ENCODE measurements at regions not wholly inside any gene's neighbourhood (a gene's known extent, or its start where the extent isn't known, plus 50 kb on each side); places are given as distances from the start of the nearest gene placed in this dataset.
A peak's percentile ranks its signal among the peaks of the same experiment; 100 is the strongest.
"Not testable (repeated sequence)": the region's sequence is repeated elsewhere in the genome, so short reads cannot be mapped to it uniquely, and the experiment has no call there.

DNA sequence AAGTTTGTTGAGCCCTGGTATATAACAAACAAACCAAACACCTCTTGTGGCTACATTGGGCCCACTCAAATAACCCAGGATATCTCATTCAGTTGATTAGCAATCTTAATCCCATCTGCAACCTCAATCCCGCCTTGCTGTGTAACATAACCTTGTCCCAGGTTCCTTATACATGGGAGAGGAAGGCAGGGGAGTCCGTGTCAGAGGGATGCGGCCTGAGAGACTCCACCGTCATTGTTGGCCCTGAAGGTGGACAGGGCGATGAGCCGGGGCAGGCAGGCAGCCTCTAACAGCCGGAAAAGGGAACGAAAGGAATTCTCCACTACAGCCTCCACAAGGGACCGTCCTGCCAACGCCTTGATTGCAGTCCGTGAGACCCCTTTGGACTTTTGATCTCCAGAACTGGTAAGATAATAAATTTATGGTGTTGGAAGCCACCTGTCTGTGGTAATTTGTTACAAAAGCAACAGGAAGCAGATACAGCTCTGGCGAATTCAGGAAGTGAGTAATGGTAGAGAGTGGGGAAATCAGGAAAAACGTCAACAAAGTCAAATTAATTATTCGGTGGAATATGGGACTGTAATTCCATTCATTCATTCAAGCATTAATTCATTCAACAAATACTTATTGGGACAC lies 124.5 kb upstream of the SALL4 start:
- no peak for DNase-seq

DNA sequence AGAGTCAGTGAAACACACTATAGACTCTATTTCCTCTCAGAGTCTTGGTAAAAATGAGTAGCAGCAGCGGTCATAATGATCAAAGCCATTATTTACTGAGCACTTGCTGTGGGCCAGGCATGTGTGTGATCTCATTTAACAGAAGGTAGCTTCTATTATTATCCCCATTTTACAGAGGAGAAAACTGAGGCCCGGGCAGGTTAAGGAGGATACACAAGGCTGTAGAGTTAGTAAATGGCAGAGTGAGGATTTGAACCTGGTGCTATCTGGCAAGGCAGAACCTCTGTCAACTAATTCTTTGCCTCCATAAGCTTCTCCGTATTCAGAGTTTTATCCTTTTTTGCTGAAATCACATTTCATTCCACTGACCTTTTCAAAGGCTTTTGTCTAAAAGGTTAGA lies 122.2 kb upstream of the SALL4 start:
- no peak for DNase-seq

DNA sequence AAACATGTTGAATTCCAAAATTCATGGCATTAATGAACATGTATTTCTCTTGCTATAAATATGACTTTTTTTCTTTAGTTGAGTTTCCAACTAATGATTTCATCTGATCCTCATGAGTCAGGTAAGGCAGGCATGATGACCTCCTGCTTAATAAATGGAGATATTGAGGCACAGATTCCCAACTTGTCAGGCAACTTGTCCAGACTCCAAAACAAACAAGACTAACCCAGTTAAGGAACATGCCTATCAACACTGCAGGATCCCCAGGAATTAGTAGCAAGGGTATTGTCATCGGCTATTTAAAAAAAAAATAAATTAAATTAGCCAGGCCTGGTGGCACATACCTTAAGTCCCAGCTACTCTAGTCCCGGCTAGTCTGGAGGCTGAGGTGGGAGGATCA lies 121.3 kb upstream of the SALL4 start:
- DNase-seq, result no peak

DNA sequence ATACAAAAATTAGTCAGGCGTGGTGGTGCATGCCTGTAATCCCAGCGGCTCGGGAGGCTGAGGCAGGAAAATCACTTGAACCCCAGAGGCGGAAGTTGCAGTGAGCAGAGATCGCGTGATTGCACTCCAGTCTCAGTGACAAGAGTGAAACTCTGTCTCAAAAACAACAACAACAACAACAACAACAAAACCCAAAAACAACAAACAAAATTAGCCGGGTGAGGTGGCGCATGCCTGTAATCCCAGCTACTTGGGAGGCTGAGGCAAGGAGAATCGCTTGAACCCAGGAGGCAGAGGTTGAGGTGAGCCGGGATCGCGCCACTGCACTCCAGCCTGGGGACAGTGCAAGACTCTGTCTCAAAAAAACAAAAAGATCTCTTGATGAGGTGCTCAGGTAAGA lies 120.5 kb upstream of the SALL4 start:
- DNase-seq, result not testable (repeated sequence)

DNA sequence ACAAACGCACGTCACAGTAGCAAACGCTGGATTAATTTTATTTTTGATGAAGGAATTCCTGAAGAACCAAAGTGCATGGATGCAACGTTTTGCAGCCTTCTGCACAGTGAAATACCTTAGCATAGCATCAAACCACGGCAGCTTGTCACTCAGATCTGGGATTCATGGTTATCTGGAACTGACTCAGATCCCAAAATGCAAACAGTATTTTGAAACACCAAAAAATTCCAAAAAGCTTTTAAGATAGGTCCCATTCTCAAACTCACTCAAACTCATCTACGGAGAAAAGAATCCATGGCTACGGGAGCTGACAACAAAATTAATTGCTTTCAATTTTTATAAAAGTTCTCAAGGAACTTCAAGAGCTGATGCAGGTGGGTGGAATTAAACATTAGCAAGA lies 116.2 kb upstream of the SALL4 start:
- DNase-seq, result no peak

DNA sequence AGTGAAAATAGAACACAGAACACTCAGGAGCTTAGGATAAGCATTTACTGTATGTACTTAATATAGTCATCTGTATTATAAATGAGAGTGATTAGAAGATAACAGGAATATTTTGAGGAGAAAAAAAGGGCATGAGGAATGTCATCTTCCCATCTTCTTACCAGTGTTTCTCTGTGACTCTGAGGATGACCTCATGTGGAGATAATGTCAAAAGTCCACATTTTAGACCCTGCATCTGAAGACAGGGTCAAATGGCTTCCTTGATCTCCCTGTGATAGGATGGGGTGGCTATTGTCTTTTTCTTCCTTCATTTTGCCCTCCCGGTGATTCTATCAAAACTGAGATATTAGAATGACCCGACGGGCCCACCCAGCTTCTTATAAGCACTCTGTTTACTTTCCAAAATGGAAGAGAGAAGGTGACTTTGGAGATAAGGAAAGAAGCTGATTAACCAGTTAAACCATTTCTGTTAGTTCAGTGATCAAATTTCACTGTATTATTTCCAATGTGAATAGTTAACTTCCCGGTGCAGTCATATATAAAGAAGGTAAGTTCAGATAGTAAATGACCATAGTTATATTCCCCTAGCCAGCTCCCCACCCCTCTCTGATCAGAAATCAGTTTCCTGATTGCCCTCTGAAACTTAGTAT lies 115.7 kb upstream of the SALL4 start:
- no peak for DNase-seq

DNA sequence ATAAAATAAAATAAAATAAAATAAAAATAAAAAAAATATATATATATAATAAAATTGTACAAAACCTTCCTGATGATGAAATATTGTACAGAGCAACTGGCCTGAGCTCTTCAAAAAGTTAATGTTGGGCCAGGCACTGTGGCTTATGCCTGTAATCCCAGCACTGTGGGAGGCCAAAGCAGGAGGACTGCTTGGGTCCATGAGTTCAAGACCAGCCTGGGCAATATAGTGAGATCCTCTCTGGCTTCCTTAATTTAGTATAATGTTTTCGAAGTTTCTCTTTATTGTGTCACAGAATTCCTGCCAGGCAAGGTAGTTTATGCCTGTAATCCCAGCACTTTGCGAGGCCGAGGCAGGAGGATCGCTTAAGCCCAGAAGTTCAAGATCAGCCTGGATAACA lies 113.9 kb upstream of the SALL4 start:
- DNase-seq, result no peak

DNA sequence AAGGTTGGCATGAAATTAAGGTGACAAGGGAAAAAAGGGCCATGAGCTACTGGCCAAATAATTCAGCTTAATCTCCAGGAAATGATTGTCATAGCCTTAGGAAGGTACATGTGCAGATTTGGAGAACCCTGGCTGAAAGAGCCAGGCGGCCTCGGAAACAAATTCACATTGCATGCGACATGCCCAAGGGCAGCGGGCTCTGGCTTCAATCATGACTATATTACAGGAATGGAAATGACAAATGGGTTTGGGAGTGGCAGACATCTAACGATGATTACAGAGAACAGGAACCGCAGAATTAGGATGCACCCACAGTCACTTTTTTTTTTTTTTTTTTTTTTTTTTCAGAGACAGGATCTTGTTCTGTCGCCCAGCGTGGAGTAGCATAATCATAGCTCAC lies 112.4 kb upstream of the SALL4 start:
- no peak for DNase-seq

DNA sequence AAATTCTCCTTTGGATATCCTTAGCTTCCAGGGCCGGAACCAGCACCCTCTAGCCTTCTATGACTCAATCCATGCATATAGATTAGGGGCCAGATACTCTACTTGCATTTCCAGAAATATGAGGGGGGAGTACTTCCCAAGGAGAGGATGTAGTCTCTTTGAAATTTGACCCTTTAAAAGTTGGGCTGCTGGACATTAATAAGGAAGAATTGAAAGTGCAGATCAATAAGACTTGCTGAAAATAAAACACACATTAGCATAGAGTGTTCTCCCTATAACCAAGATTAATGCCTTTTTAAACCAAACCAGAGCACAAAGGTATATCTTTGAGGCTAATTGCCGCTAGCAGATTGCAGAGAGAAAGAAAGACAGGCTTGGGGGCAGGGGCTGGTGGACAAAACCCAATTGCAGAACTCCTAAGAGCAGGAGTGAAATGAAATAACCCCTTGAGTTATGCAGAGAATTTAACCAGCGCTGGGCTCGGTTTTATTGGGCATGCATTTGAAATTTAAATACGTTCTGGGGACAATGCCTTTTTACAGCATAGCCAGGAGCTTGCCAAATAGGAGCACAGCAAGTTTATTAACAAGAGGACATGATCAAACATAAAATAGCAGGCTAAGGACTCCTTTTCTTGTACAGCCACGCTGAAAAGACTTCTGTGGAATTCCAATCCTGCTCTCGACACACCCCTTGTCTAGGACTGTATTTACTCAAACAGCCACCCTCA lies 108.2 kb upstream of the SALL4 start:
- no peak for DNase-seq

DNA sequence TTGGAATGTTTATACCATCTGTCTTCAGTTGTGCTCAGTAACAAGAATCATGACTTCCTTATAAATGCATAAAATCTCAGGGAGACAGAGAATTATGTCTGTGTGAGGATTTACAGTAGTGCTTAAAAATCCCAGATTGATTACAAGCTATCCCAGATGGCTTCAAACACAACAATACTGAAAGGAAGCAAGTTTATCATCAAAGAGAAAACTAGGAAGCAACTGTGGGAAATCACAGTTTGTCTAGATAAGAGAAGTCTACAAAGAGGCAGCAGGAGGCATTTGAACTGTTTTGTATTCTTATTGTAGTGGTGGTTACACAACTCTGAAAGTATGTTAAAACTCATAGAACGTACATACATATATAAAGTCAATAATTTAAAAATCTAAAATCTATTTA lies 104.4 kb upstream of the SALL4 start:
- no peak for DNase-seq

DNA sequence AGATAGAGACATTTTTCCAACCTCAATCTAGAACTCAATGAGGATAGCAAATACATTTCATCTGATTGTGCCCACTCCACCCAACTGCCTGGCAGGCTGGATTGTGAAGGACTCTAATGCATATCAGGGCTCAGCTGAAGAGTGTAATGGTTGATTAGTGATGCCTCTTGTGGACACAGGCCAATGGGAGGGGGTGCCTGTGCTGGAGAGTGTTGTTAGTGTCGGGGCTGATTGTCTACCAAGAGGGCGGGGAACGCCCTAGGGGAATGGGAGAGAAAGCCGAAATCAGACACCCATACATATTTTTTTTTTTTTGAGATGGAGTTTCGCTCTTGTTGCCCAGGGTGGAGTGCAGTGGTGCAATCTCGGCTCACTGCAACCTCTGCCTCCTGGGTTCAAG lies 103.7 kb upstream of the SALL4 start:
- DNase-seq, result no peak

DNA sequence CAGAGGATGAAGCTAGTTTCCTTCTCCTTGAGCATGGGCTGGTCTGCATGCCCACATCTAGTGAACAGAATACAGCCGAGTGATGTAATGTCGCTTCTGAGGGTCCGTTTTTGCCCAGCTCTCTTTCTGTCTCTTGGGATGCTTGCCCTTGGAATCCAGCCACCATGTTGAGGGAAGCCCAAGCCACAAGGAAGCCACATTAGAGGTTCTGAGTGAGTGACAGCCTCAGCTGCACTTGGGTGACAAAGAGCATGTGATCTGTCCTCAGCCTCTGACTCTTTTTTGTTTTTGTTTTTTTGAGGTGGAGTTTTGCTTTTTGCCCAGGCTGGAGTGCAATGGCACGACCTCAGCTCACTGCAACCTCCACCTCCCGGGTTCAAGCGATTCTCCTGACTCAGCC lies 100.6 kb upstream of the SALL4 start:
- DNase-seq, result no peak

DNA sequence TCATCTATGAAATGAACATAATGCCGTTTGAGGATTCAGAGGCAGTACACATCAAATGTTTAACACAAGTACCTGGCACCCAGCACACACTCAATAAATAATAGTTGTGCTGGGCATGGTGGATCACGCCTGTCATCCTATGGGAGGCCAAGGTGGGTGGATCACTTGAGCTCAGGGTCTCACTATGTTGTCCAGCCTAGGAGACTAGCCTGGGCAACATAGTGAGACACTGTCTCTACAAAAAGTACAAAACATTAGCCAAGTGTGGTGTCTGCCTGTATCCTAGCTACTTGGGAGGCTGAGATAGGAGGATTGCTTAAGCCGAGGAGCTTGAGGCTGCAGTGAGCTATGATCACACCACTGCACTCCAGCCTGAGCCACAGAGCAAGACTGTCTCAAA lies 98.1 kb upstream of the SALL4 start:
- no peak for DNase-seq

DNA sequence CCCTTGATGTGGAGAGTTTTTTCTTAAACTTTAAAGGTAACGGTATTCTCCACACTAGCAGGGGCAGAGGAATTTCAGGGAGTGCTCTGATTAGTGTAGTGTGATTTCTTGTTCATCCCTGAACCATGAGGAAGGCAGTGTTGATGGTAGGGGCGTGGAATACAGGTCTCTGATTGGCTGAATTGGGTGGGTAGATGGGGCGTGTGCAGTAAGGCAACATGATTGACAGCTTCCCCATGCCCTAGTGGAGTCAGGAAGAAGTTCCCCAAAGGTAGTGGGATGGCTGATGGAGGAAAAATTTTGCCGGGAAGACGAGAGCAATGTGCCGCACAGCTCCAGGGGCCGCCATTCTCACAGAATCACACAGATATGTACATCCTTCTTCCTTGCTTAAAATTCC lies 97.4 kb upstream of the SALL4 start:
- DNase-seq, result no peak

DNA sequence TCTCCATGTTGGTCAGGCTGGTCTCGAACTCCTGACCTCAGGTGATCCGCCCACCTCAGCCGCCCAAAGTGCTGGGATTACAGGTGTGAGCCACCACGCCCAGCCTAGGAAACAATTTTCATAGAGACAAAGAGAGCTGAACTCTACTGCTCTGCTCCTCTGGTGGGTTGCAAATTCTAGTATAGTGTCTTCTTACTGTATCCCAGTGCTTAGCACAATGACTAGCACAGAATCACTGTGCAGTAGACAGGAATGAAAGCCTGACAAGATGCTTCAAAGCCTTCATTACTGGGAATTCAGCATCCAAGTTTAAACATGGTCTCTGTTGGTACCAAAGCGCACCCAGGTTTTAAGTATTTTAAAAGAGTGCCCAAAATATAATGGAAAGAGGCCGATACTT lies 96.5 kb upstream of the SALL4 start:
- no peak for DNase-seq

DNA sequence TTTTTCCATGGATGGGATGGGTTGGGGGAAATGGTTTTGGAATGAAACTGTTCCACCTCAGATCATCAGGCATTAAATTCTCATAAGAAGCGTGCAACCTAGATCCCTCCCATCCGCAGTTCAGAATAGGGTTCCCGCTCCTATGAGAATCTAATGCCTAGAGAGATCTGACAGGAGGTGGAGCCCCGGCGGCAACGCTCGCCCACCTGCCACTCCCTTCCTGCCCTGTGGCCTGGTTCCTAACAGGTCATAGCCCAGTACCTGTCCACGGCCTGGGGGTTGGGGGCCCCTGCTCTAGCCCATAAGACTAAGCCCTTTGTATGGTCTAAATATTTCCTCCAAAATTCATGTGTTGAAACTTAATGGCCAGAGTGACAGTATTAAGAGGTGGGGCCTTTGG lies 92.3 kb upstream of the SALL4 start:
- no peak for DNase-seq

DNA sequence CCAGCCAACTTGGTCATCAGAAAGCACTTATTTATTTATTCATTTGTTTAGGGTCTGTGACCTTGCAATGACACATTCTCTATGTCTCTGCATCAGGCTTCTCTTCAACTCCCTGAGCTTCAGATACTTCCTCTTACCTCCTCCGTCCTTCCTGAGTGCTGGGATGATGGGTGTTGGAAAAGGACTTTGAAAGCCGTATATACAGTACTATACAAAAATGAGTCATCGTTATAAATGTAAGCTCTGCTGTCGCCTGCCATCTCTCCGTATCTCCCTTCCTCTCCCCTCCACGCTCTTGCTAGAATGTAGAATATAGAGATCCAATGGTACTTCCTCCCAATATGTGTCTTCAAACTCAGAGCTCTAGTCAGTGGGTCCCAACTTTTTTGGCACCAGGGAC lies 91.9 kb upstream of the SALL4 start:
- no peak for DNase-seq

DNA sequence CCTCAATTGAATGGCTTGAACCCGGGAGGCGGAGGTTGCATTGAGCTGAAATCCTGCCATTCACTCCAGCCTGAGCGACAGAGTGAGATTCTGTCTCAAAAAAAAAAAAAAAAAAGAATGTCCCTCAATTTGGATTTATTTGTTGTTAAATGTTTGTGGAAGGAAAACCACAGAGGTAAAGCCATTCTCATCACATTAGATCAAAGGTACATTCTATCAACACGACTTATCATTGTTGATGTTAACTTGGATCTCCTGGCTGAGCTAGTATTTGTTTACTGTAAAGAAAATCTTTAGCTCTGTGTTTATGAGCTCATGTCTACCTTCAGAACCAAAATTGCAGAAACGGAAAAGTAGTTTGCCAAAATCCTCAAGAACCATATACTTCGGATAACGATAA lies 91.4 kb upstream of the SALL4 start:
- no peak for DNase-seq

DNA sequence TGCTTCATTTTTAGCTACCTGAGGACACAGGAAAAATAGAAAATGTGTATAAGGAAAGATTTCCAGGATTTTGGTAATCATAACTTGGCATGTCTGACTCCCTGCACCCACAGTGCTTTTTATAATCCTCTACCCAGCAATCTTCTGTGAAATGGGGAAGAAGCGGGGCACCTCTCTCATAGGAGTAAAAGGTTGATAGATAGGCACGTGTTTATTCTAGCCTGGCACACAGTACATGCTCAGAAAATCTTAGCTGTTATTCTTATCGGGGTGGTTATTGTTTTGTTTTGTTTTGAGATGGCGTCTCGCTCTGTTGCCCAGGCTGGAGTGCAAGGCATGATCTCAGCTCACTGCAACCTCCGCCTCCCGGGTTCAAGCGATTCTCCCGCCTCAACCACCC lies 87.7 kb upstream of the SALL4 start:
- DNase-seq, result no peak

DNA sequence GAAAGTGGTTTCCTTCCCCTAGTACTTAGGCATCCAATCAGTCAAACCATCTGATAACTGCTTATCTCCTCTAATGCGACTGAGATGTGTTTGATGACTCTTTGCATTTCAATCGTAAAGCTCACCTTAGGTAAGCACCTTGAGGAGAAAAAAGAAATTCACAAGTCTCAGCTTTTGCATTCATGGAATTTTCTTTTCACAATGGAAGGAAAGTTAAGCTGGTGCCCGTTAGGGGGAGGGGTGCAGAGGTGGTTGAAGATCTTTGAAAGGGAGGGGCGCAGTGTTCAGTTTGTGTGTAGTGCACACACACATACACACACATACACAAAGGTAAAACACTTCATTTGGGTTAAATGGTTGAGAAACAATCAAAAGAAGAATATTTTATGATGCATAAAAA lies 87.1 kb upstream of the SALL4 start:
- DNase-seq, result no peak

DNA sequence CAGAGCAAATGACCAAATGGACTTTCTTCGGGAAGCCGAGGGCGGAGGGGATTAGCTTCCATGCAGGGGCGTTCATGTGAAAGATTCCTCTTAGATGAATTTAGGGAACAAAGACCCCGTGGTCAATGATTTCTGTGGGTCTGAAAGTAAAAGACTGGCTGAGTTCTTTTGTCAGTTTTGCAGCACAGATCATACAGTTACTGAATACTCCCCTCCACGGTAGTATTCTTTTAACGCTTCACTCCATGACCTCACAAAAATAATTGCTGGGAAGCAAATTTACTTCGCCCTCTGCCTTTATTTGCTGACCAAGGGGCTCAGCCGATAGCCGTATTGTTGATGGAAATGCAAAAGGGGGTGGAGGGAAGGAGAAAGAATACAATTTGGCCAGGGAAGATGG lies 86.0 kb upstream of the SALL4 start:
- no peak for DNase-seq

DNA sequence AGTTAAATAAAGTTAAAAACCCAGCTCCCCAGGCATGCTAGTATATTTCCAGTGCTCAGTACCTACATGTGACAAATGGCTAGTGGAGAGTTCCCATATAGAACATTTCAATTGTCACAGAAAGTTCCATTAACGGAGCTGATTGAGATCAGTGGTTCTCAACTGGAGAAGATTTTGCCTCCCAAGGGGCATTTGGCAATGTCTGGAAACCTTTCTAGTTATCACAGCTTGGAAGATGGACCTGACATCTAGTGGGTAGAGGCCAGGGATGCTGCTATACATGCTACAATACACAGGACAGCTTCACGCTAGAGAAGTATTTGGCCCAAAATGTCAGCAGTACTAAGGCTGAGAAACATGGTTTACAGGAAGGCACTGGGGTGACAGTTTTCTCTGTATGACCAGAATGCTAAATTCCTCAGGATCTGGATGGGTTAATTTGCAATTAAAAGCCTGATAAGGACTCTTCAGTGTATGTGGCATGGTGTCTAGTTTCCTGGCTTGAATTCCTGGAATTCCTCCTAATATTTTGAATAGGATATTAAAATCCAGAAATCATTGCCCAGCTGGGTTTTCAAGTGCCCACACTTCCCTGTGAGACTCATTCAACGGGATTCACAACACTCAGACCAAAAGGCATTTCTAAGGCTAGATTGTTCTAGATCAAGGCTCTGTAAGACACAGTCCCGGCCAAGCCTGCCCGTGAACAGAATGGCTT lies 84.7 kb upstream of the SALL4 start:
- peak in 3 of 58 donors; percentile 1 to 13 (median 1) for DNase-seq
